H1 (cell line): ENCODE measurements at regions not wholly inside any gene's neighbourhood (a gene's known extent, or its start where the extent isn't known, plus 50 kb on each side); places are given as distances from the start of the nearest gene placed in this dataset.

ENCODE experiments used
- CTCF ChIA-PET: fragments of 300-600 bp; sonication (Branson Sonifier 250); formaldehyde crosslinking; loops from one replicate; lab custom pipeline; 2021; ENCODE audit not compliant: partially characterized antibody; lab: Charles Lee
- POLR2A ChIA-PET: fragments of 300-600 bp; sonication (Branson Sonifier 250); formaldehyde crosslinking; loops from one replicate; lab custom pipeline; 2021; ENCODE audit warnings: inconsistent platforms; ENCODE audit not compliant: partially characterized antibody; lab: Charles Lee
- DNase-seq, 2 experiments: peaks; one replicate each; pipeline versions ENCODE4 v3.0.0 to v3.0.0-alpha.2; 2010 to 2022; ENCODE audit warnings: low spot score in 2 of 2, low read depth in 1 of 2, mixed read lengths in 1 of 2
- FAIRE-seq: peaks from 2 replicates; lab custom pipeline; 2011; peaks lifted over from hg19 to GRCh38; lab: Jason Lieb, UNC
- H2AFZ ChIP-seq: 2 replicates; pipeline ENCODE4 v1.8.1; 2012; ENCODE audit warnings: low read length, inconsistent platforms
- H2AK5ac ChIP-seq: 2 replicates; pipeline ENCODE4 v1.6.1; 2013; ENCODE audit warnings: low read depth, low read length
- H2BK120ac ChIP-seq: replicated peaks from 2 replicates; pipeline ENCODE3; 2013; ENCODE audit warnings: low read depth, low read length, inconsistent platforms
- H2BK12ac ChIP-seq: 2 replicates; pipeline ENCODE4 v1.6.1; 2013; ENCODE audit warnings: low read depth, low read length
- H2BK15ac ChIP-seq: 2 replicates; pipeline ENCODE4 v1.6.1; 2013; ENCODE audit warnings: low read length
- H2BK20ac ChIP-seq: 2 replicates; pipeline ENCODE4 v1.6.1; 2013; ENCODE audit warnings: low read length
- H2BK5ac ChIP-seq: 2 replicates; pipeline ENCODE4 v1.6.1; 2013; ENCODE audit warnings: low read depth, low read length
- H3K14ac ChIP-seq: 2 replicates; pipeline ENCODE4 v1.6.1; 2013; ENCODE audit warnings: inconsistent platforms; ENCODE audit not compliant: insufficient read length
- H3K18ac ChIP-seq: 2 replicates; pipeline ENCODE4 v1.6.1; 2013; ENCODE audit warnings: low read length; ENCODE audit errors: extremely low read depth
- H3K23ac ChIP-seq: 2 replicates; pipeline ENCODE4 v1.6.1; 2013; ENCODE audit warnings: inconsistent platforms; ENCODE audit not compliant: insufficient read length
- H3K23me2 ChIP-seq: 2 replicates; pipeline ENCODE4 v1.6.1; 2013; ENCODE audit warnings: low read depth, low read length
- H3K27ac ChIP-seq: 2 replicates; pipeline ENCODE4 v1.6.1; 2011; ENCODE audit warnings: low read depth, low read length, inconsistent platforms
- H3K27me3 ChIP-seq, 4 experiments: replicated peaks in 1 of 4; 1 replicate in 1 of 4; 2 replicates in 3 of 4; pipeline versions ENCODE4 v1.6.1 to v1.8.1; 2011 to 2013; ENCODE audit warnings: low read length in 3 of 4, mild to moderate bottlenecking in 3 of 4, inconsistent platforms in 2 of 4, mixed read lengths in 2 of 4, moderate library complexity in 1 of 4; ENCODE audit not compliant: control insufficient read depth in 3 of 4, insufficient read depth in 3 of 4; ENCODE audit errors: extremely low read depth in 1 of 4
- H3K36me3 ChIP-seq, 4 experiments: 2 replicates each; pipeline versions ENCODE4 v1.6.1 to v1.8.1; 2011 to 2013; ENCODE audit warnings: mild to moderate bottlenecking in 4 of 4, low read length in 3 of 4, moderate library complexity in 2 of 4, control low read depth in 1 of 4, inconsistent platforms in 1 of 4; ENCODE audit not compliant: insufficient read depth in 4 of 4, control insufficient read depth in 2 of 4
- H3K4ac ChIP-seq: replicated peaks from 2 replicates; pipeline ENCODE3; 2013; ENCODE audit warnings: low read length, low read depth, mixed read lengths, inconsistent platforms; ENCODE audit not compliant: insufficient read length
- H3K4me1 ChIP-seq, 4 experiments: replicated peaks in 1 of 4; 1 replicate in 1 of 4; 2 replicates in 3 of 4; pipeline versions ENCODE4 v1.6.1 to v1.8.1; 2011 to 2013; ENCODE audit warnings: low read length in 3 of 4, inconsistent platforms in 2 of 4, mixed read lengths in 1 of 4; ENCODE audit not compliant: insufficient read depth in 4 of 4, control insufficient read depth in 3 of 4
- H3K4me2 ChIP-seq, 2 experiments: 2 replicates each; pipeline versions ENCODE4 v1.6.1 to v1.8.1; 2011 to 2013; ENCODE audit warnings: low read depth in 2 of 2, low read length in 2 of 2, control low read depth in 1 of 2, inconsistent platforms in 1 of 2, mild to moderate bottlenecking in 1 of 2; ENCODE audit not compliant: insufficient read depth in 1 of 2
- H3K4me3 ChIP-seq, 4 experiments: fragments of 200-600, 300-600 bp in 1 of 4; sonication (generic), shearing (Covaris generic), sonication (Bioruptor Twin) in 1 of 4; 2 replicates each; pipeline versions ENCODE4 v1.5.1 to v1.8.1; 2011 to 2016; ENCODE audit warnings: low read length in 4 of 4, low read depth in 3 of 4, control low read depth in 2 of 4, inconsistent platforms in 2 of 4, mild to moderate bottlenecking in 2 of 4, mixed read lengths in 1 of 4, moderate library complexity in 1 of 4; ENCODE audit not compliant: insufficient read depth in 2 of 4; ENCODE audit errors: extremely low read depth in 1 of 4
- H3K56ac ChIP-seq: replicated peaks from 2 replicates; pipeline ENCODE3; 2013; ENCODE audit warnings: low read depth, mild to moderate bottlenecking, mixed read lengths, low read length, inconsistent platforms; ENCODE audit not compliant: insufficient read length
- H3K79me1 ChIP-seq: 2 replicates; pipeline ENCODE4 v1.6.1; 2013; ENCODE audit warnings: low read depth, low read length, control low read depth
- H3K79me2 ChIP-seq, 2 experiments: 2 replicates each; pipeline versions ENCODE4 v1.6.1 to v1.8.1; 2012 to 2013; ENCODE audit warnings: low read length in 2 of 2, mild to moderate bottlenecking in 2 of 2, inconsistent platforms in 1 of 2; ENCODE audit not compliant: insufficient read depth in 2 of 2, control insufficient read depth in 1 of 2
- H3K9ac ChIP-seq, 4 experiments: replicated peaks in 1 of 4; 1 replicate in 1 of 4; 2 replicates in 3 of 4; pipeline versions ENCODE4 v1.6.1 to v1.8.1; 2011 to 2013; ENCODE audit warnings: low read depth in 3 of 4, low read length in 3 of 4, control low read depth in 2 of 4, mild to moderate bottlenecking in 2 of 4, moderate library complexity in 2 of 4, inconsistent platforms in 1 of 4; ENCODE audit errors: extremely low read depth in 1 of 4
- H3K9me3 ChIP-seq, 2 experiments: 2 replicates each; pipeline versions ENCODE4 v1.6.1 to v1.8.1; 2012 to 2013; ENCODE audit warnings: mild to moderate bottlenecking in 2 of 2, moderate library complexity in 2 of 2, control low read depth in 1 of 2, inconsistent platforms in 1 of 2, low read depth in 1 of 2, low read length in 1 of 2, mixed read lengths in 1 of 2; ENCODE audit not compliant: insufficient read depth in 2 of 2
- H4K20me1 ChIP-seq, 2 experiments: replicated peaks in 1 of 2; 2 replicates each; pipeline versions ENCODE3 to v1.8.1; 2011 to 2013; ENCODE audit warnings: inconsistent platforms in 2 of 2, low read length in 2 of 2, mild to moderate bottlenecking in 1 of 2; ENCODE audit not compliant: insufficient read depth in 2 of 2, control insufficient read depth in 1 of 2
- H4K5ac ChIP-seq: 2 replicates; pipeline ENCODE4 v1.6.1; 2013; ENCODE audit warnings: low read length, low read depth, mixed read lengths, inconsistent platforms; ENCODE audit not compliant: insufficient read length
- H4K8ac ChIP-seq: 2 replicates; pipeline ENCODE4 v1.8.0; 2013; ENCODE audit warnings: mild to moderate bottlenecking, moderate library complexity, low read length, inconsistent platforms; ENCODE audit not compliant: insufficient read depth; ENCODE audit errors: extremely low read depth
- H4K91ac ChIP-seq: replicated peaks from 2 replicates; pipeline ENCODE3; 2013; ENCODE audit warnings: low read length, mixed read lengths, inconsistent platforms; ENCODE audit not compliant: insufficient read length
- ATF2 ChIP-seq: IDR thresholded peaks from 2 replicates; pipeline ENCODE4 v1.6.1; 2012; ENCODE audit warnings: low read length, inconsistent platforms
- BCL11A ChIP-seq, 2 experiments: IDR thresholded peaks; one replicate each; pipeline ENCODE4 v1.6.1; 2011; ENCODE audit warnings: low read depth in 2 of 2, low read length in 2 of 2, mild to moderate bottlenecking in 2 of 2
- CHD1 ChIP-seq: IDR thresholded peaks from 2 replicates; pipeline ENCODE4 v1.6.1; 2012; ENCODE audit warnings: low read depth, low read length, improper control_type of control experiment
- EZH2 ChIP-seq: fragments of 200-600 bp; sonication (generic); IDR thresholded peaks from 2 replicates; pipeline ENCODE4 v1.7.1; 2012; ENCODE audit warnings: low read depth, mild to moderate bottlenecking, moderate library complexity, low read length, inconsistent platforms; ENCODE audit not compliant: severe bottlenecking
- KDM5A ChIP-seq: fragments of 200-600 bp; IDR thresholded peaks from 2 replicates; pipeline ENCODE4 v1.7.1; 2012; ENCODE audit warnings: mild to moderate bottlenecking, low read length, inconsistent platforms, mixed read lengths
- RAD21 ChIP-seq, 2 experiments: IDR thresholded peaks in 1 of 2; conservative IDR thresholded peaks in 1 of 2; 2 replicates each; pipeline ENCODE4 v1.6.1; 2011; ENCODE audit warnings: low read depth in 2 of 2, low read length in 2 of 2, improper control_type of control experiment in 1 of 2, inconsistent platforms in 1 of 2, mild to moderate bottlenecking in 1 of 2, moderate library complexity in 1 of 2
- RFX5 ChIP-seq: IDR thresholded peaks from 2 replicates; pipeline ENCODE4 v1.6.1; 2011; ENCODE audit warnings: low read depth, low read length, improper control_type of control experiment, borderline replicate concordance
- SAP30 ChIP-seq: fragments of 300-600 bp; sonication (generic); IDR thresholded peaks from 2 replicates; pipeline ENCODE4 v1.7.1; 2012; ENCODE audit warnings: low read length, moderate library complexity, mild to moderate bottlenecking, inconsistent platforms; ENCODE audit not compliant: insufficient read depth, insufficient replicate concordance
- SIN3A ChIP-seq, 2 experiments: IDR thresholded peaks in 1 of 2; conservative IDR thresholded peaks in 1 of 2; 2 replicates each; pipeline ENCODE4 v1.6.1; 2011 to 2012; ENCODE audit warnings: low read length in 2 of 2, improper control_type of control experiment in 1 of 2, low read depth in 1 of 2, mild to moderate bottlenecking in 1 of 2
- SP1 ChIP-seq: IDR thresholded peaks from 2 replicates; pipeline ENCODE4 v1.6.1; 2011; ENCODE audit warnings: low read depth, low read length
- TAF7 ChIP-seq: optimal IDR thresholded peaks from 2 replicates; pipeline ENCODE3; 2011; ENCODE audit warnings: low read depth, mild to moderate bottlenecking, inconsistent platforms, low read length, moderate library complexity, borderline replicate concordance
- TEAD4 ChIP-seq: IDR thresholded peaks from 2 replicates; pipeline ENCODE4 v1.6.1; 2012; ENCODE audit warnings: low read depth, low read length, inconsistent platforms, mixed read lengths
- YY1 ChIP-seq: IDR thresholded peaks from 2 replicates; pipeline ENCODE4 v1.6.1; 2011; ENCODE audit warnings: low read depth, mild to moderate bottlenecking, low read length
- WGBS, 2 experiments: shearing (Covaris generic) in 1 of 2; methylation state at CpG; one replicate each; pipeline versions ENCODE4 v1.1.6 to v1.1.7; 2013 to 2015; ENCODE audit warnings: low lambda C conversion rate in 2 of 2, mixed read lengths in 2 of 2, inconsistent platforms in 1 of 2, low coverage in 1 of 2, missing lambda C conversion rate in 1 of 2; ENCODE audit not compliant: insufficient replicate concordance in 2 of 2, insufficient coverage in 1 of 2, insufficient read length in 1 of 2; ENCODE audit errors: extremely low coverage in 1 of 2, missing lambda C conversion rate in 1 of 2; 5-methylcytosine and 5-hydroxymethylcytosine counted together

DNA sequence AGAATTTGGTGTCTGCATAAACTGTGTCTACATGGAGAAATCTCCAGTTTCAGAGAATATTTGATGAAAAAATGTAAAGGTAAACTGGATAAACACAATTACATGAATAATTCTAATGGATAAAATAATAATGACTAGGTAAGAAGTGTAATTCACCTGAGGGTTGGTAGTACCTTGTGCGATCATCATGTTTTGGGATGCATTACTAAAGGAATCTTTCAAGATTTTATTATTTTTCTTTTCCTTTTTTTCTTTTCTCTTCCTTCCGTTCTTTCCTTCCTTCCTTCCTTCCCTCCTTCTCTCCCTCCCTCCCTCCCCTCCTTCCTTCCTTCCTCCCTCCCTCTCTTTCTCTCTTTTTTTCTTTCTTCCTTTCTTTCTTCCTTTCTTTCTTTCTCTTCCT lies 818.7 kb downstream of the LTN1 start:
- Histone ChIP-seq H4K8ac (no peak overlapping the region), H2AFZ (no peak overlapping the region), H3K36me3 (no peaks in the 10 kb centered on the region), H3K27ac (no peak overlapping the region), H3K9ac (no peak overlapping the region), H4K91ac (no peak overlapping the region), H3K4ac (no peak overlapping the region), H4K5ac (no peak overlapping the region), H3K18ac (no peak overlapping the region), H3K4me1 (no peaks in the 10 kb centered on the region), H3K79me2 (no peaks in the 10 kb centered on the region), H3K4me3 (no peak overlapping the region), H3K14ac (no peak overlapping the region), H3K23me2 (no peaks in the 10 kb centered on the region), H2BK120ac (no peak overlapping the region), H2BK20ac (no peak overlapping the region), H3K23ac (no peak overlapping the region), H3K27me3 (no peaks in the 10 kb centered on the region), H3K9me3 (no peaks in the 10 kb centered on the region), H4K20me1 (no peaks in the 10 kb centered on the region), H3K4me2 (no peak overlapping the region), H3K79me1 (no peaks in the 10 kb centered on the region), H3K56ac (no peak overlapping the region), H2BK15ac (no peak overlapping the region), H2BK5ac (no peak overlapping the region), H2AK5ac (no peak overlapping the region), H2BK12ac (no peak overlapping the region)
- FAIRE-seq (no peak), DNase-seq (no peak)
- CTCF ChIA-PET, result no interaction called here
- POLR2A ChIA-PET, result no interaction called here
- WGBS, 2 experiments, result 100% methylated on average over 1 of the region's 2 CpGs; no CpG with 5 or more reads in 1 of the 2 experiments
- TF ChIP-seq EZH2, result no peak
- TF ChIP-seq BCL11A (IDR thresholded peaks at IDR 0.05; ENCODE audit: low read depth in 2 of 2, low read length in 2 of 2), result no peak
- no peak for TF ChIP-seq SIN3A (conservative IDR thresholded peaks at IDR 0.05 in 1 of 2, IDR thresholded peaks at IDR 0.05 in 1 of 2; ENCODE audit: low read depth in 1 of 2, low read length in 2 of 2)
- TF ChIP-seq SAP30, result no peak
- no peak for TF ChIP-seq KDM5A
- no peak for TF ChIP-seq ATF2
- no peak for TF ChIP-seq TEAD4
- TF ChIP-seq TAF7, result no peak
- TF ChIP-seq RAD21 (IDR thresholded peaks at IDR 0.05 in 1 of 2, conservative IDR thresholded peaks at IDR 0.05 in 1 of 2; ENCODE audit: low read depth in 2 of 2, low read length in 2 of 2), result no peak
- no peak for TF ChIP-seq RFX5
- no peak for TF ChIP-seq CHD1
- TF ChIP-seq SP1, result no peak
- TF ChIP-seq YY1, result no peak
